ENCODE measurements at regions not wholly inside any gene's neighbourhood (a gene's known extent, or its start where the extent isn't known, plus 50 kb on each side); places are given as distances from the start of the nearest gene placed in this dataset.

DNA sequence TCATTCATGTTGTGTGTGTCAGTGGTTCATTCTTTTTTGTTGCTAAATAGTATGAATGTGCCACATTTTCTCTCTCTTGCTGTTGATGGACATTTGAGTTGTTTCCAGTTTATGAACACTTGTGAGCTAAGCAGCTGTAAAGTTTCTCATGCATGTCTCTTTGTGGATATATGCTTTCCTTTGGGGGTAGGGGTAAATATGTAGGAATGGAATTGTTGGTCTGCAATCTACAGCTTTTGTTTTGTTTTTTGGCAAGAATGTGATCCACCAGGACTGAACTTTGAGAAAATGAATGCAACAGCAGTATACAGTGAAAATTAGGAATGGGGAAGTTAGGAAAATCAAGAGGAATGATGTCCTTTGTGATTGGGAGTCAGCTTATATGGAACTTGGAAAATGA is 226.3 kb downstream of the CDCA7 start:
- TF ChIP-seq POLR2A (IDR thresholded peaks at IDR 0.05; ENCODE audit: extremely low read depth, insufficient read length): no peak
- TF ChIP-seq, protein P1, sequence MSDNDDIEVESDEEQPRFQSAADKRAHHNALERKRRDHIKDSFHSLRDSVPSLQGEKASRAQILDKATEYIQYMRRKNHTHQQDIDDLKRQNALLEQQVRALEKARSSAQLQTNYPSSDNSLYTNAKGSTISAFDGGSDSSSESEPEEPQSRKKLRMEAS (IDR thresholded peaks at IDR 0.05; ENCODE audit: low read depth, low read length): no peak
- TF ChIP-seq, protein P2, sequence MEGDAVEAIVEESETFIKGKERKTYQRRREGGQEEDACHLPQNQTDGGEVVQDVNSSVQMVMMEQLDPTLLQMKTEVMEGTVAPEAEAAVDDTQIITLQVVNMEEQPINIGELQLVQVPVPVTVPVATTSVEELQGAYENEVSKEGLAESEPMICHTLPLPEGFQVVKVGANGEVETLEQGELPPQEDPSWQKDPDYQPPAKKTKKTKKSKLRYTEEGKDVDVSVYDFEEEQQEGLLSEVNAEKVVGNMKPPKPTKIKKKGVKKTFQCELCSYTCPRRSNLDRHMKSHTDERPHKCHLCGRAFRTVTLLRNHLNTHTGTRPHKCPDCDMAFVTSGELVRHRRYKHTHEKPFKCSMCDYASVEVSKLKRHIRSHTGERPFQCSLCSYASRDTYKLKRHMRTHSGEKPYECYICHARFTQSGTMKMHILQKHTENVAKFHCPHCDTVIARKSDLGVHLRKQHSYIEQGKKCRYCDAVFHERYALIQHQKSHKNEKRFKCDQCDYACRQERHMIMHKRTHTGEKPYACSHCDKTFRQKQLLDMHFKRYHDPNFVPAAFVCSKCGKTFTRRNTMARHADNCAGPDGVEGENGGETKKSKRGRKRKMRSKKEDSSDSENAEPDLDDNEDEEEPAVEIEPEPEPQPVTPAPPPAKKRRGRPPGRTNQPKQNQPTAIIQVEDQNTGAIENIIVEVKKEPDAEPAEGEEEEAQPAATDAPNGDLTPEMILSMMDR (IDR thresholded peaks at IDR 0.05; ENCODE audit: low read depth, low read length): no peak

Measured in NB4 (cell line).